ENCODE measurements at regions not wholly inside any gene's neighbourhood (a gene's known extent, or its start where the extent isn't known, plus 50 kb on each side); places are given as distances from the start of the nearest gene placed in this dataset.

DNA sequence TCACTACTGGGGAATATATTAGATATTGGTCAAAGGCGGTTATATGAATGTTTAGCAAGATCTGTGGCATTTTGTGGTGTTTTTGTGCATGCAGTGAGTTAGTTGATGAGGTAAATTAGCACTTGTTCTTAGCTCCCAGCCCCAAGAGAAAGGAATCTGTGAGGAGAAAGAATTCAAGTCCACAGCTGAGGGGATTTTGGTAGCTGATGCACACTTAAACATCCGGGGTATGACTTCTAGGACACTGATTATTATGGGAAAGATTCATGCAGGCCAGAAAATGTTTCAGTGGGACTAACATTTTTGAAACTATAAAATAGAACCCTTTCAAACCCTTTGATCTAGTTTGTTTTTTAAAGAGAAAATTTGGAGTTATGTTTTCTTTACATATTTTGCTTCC is 118.2 kb upstream of the RPS23 start:
- peak; percentile 69 for DNase-seq (ENCODE audit: low read depth, low spot score)
- TF ChIP-seq, protein P1, sequence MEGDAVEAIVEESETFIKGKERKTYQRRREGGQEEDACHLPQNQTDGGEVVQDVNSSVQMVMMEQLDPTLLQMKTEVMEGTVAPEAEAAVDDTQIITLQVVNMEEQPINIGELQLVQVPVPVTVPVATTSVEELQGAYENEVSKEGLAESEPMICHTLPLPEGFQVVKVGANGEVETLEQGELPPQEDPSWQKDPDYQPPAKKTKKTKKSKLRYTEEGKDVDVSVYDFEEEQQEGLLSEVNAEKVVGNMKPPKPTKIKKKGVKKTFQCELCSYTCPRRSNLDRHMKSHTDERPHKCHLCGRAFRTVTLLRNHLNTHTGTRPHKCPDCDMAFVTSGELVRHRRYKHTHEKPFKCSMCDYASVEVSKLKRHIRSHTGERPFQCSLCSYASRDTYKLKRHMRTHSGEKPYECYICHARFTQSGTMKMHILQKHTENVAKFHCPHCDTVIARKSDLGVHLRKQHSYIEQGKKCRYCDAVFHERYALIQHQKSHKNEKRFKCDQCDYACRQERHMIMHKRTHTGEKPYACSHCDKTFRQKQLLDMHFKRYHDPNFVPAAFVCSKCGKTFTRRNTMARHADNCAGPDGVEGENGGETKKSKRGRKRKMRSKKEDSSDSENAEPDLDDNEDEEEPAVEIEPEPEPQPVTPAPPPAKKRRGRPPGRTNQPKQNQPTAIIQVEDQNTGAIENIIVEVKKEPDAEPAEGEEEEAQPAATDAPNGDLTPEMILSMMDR (IDR thresholded peaks at IDR 0.05; ENCODE audit: insufficient read depth, low read length, missing control alignments), result no peak
- POLR2A ChIA-PET, result interaction anchor here (0.5 to 1.6 kb wide), 3 partner anchors 8 to 1078 kb away, joined by 3 to 5 read pairs (median 5); no protein-coding TSS in a partner anchor
- no peak overlapping the region for H3K4me3 ChIP-seq (ENCODE audit: low read depth, low read length)
- CTCF ChIA-PET, result no interaction called here

DNA sequence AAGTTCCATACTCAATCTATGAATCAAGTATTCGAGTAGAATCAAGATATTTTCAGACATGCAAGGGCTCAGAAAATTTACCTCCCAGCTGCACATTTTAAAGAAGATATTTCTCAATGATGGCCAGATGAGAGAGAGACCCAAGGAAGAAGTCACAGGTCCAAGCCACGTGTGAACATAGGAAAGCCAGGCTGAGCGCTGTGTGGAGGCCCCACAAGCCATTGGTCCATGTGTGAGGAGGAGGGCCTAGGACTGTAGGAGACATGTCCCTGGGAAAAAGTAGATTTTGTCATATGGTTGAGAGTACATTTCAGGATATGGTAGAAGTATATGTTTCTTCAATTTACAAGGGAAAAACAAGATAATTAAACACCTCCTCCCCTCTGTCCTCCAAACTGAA is 115.8 kb upstream of the RPS23 start:
- H3K4me3 ChIP-seq (ENCODE audit: low read depth, low read length), result no peak overlapping the region
- DNase-seq (ENCODE audit: low read depth, low spot score), result no peak
- ChIA-PET POLR2A (interaction anchor here (0.6 kb wide), 1 partner anchor 24 kb away, joined by 3 read pairs; no protein-coding TSS in a partner anchor), CTCF (no interaction called here)
- TF ChIP-seq, protein P1 (IDR thresholded peaks at IDR 0.05; ENCODE audit: insufficient read depth, low read length, missing control alignments), result no peak

DNA sequence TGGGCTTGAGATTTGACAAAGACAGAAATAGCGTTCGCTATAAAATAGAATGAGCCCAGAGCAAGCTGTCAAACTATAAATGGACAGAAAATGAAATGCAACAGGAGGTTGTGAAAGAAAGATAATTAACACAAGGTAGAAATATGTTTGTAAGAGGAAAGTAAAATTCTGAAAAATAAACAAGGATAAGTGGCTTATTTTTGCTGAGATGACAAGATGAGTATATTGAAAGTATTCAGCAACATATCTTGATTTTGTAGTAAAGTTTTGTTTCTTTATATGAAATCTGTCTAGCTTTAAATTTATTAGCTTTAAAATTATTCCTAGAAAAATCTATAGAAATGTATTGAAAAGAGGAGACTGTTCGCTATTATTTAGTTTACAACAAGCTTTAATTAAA is 111.9 kb upstream of the RPS23 start:
- H3K4me3 ChIP-seq (ENCODE audit: low read depth, low read length), result no peak overlapping the region
- CTCF ChIA-PET, result no interaction called here
- POLR2A ChIA-PET, result interaction anchor here (1.6 kb wide), 1 partner anchor 15 kb away, joined by 11 read pairs; no protein-coding TSS in a partner anchor
- no peak for DNase-seq (ENCODE audit: low read depth, low spot score)
- TF ChIP-seq, protein P1 (IDR thresholded peaks at IDR 0.05; ENCODE audit: insufficient read depth, low read length, missing control alignments), result no peak

DNA sequence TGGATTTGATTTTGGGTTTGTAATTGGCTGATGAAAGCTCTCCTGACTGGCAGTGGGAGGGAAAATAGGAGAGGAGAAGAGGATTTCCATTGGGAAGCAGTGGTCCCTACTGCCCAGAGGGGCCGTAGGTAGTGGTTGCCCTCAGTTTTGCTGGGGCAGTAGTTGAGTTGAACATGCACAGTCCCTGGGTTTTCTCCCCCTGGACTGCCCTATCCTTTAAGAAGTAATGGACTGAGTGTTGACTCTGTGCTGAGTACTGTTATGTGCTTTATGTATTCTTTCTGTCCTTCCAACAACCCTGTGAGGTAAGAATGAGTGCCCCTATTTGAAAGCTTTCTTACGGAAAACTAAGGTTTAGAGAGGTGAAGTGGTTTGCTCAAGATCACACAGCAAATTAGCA is 111.2 kb upstream of the RPS23 start:
- POLR2A ChIA-PET, result interaction anchor here (0.7 to 1.7 kb wide), 12 partner anchors 8 to 1086 kb away, joined by 3 to 11 read pairs (median 4); partner anchors contain the start of gene VCAN
- H3K4me3 ChIP-seq (ENCODE audit: low read depth, low read length), result no peak overlapping the region; the same call in 1 of the 2 replicates
- no peak for DNase-seq (ENCODE audit: low read depth, low spot score)
- CTCF ChIA-PET, result interaction anchor here (0.7 kb wide), 1 partner anchor 24 kb away, joined by 3 read pairs; no protein-coding TSS in a partner anchor
- TF ChIP-seq, protein P1 (IDR thresholded peaks at IDR 0.05; ENCODE audit: insufficient read depth, low read length, missing control alignments), result no peak

DNA sequence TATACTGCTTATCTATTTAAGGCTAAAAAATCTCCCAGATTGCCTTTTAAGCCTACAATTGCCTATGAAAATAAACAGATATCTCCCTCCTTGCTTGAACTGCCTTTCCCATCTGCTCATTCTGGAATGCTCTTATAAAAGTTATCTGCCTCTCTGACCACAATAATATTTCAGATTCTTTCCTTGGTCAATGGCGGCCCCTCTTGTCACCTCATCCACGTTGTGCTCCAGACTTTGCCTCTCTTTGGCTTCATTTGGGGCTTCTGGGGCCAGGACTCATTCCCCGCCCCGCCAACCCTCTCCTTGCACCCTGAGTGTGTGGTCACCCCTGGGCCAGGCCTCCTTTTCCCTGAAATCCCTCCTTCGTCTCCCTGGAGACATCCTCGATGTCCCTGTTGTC is 110.0 kb upstream of the RPS23 start:
- TF ChIP-seq, protein P1 (IDR thresholded peaks at IDR 0.05; ENCODE audit: insufficient read depth, low read length, missing control alignments), result no peak
- ChIA-PET POLR2A (interaction anchor here (1.0 to 1.7 kb wide), 6 partner anchors 9 to 1087 kb away, joined by 3 to 8 read pairs (median 4); partner anchors contain the start of gene VCAN), CTCF (interaction anchor here (1.3 kb wide), 1 partner anchor 36 kb away, joined by 3 read pairs; no protein-coding TSS in a partner anchor)
- no peak overlapping the region for H3K4me3 ChIP-seq (ENCODE audit: low read depth, low read length)
- DNase-seq (ENCODE audit: low read depth, low spot score), result peak; percentile 89

DNA sequence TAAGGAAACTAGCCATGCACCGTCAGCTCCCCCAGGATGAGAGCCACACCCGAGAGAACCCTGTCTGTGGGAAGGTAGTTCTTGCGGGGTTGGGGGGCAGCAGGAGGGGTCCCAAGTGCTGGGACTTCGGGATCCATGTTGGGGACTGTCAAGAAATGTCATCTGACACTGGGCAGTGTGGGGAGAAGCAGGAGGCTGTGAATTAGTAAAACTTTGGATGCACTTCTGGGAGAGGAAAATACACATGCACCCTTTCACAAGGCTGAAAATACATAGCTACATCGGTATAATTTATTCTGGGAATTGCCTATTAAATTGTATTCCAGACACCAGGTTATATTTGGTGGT is 109.6 kb upstream of the RPS23 start:
- TF ChIP-seq, protein P1 (IDR thresholded peaks at IDR 0.05; ENCODE audit: insufficient read depth, low read length, missing control alignments), result no peak
- ChIA-PET POLR2A (interaction anchor here (1.4 to 1.7 kb wide), 2 partner anchors 9 to 1084 kb away, joined by 3 to 5 read pairs; partner anchors contain the start of gene VCAN), CTCF (interaction anchor here (1.2 to 1.4 kb wide), 3 partner anchors 19 to 36 kb away, joined by 3 to 6 read pairs (median 3); no protein-coding TSS in a partner anchor)
- no peak for DNase-seq (ENCODE audit: low read depth, low spot score)
- no peak overlapping the region for H3K4me3 ChIP-seq (ENCODE audit: low read depth, low read length)
